ENCODE measurements at regions not wholly inside any gene's neighbourhood (a gene's known extent, or its start where the extent isn't known, plus 50 kb on each side); places are given as distances from the start of the nearest gene placed in this dataset.

GRCh38 chr13:50144246-50145160, 129.3 kb downstream of the KCNRG start:
- TF ChIP-seq EZH2 (IDR thresholded peaks at IDR 0.05; ENCODE audit: low read length, missing control alignments) = no peak
- Histone ChIP-seq H3K9ac (ENCODE audit: insufficient read depth, low read length) (no peak overlapping the region), H3K4me1 (ENCODE audit: control insufficient read depth, extremely low read depth, insufficient read depth, low read length) (peaks cover 6% of the 10 kb centered on the region), H2AFZ (ENCODE audit: low read length) (no peak overlapping the region), H3K36me3 (ENCODE audit: control insufficient read depth, insufficient read depth, low read length) (no peaks in the 10 kb centered on the region), H4K20me1 (ENCODE audit: control insufficient read depth, extremely low read depth, insufficient read depth, low read length) (no peaks in the 10 kb centered on the region), H3K4me3 (replicated peaks in 1 of 4; ENCODE audit: control extremely low read depth in 1 of 4, insufficient read depth in 1 of 4, low read depth in 3 of 4, low read length in 4 of 4) (no peak overlapping the region), H3K79me2 (ENCODE audit: control insufficient read depth, insufficient read depth, low read length) (no peaks in the 10 kb centered on the region), H3K9me3 (ENCODE audit: control insufficient read depth, insufficient read depth, low read depth, low read length) (no peaks in the 10 kb centered on the region), H3K27ac (ENCODE audit: insufficient read depth, low read length) (no peak overlapping the region), H3K27me3 (ENCODE audit: control insufficient read depth, insufficient read depth, low read length) (no peaks in the 10 kb centered on the region), H3K4me2 (ENCODE audit: extremely low read depth, insufficient read depth, low read length) (no peak overlapping the region)
- no peak for DNase-seq (ENCODE audit: low read depth in 2 of 2)

- Histone ChIP-seq H2AFZ (ENCODE audit: low read length) (no peak overlapping the region), H3K4me3 (replicated peaks in 1 of 4; ENCODE audit: control extremely low read depth in 1 of 4, insufficient read depth in 1 of 4, low read depth in 3 of 4, low read length in 4 of 4) (no peak overlapping the region), H3K27ac (ENCODE audit: insufficient read depth, low read length) (no peak overlapping the region), H4K20me1 (ENCODE audit: control insufficient read depth, extremely low read depth, insufficient read depth, low read length) (no peaks in the 10 kb centered on the region), H3K27me3 (ENCODE audit: control insufficient read depth, insufficient read depth, low read length) (no peaks in the 10 kb centered on the region), H3K4me2 (ENCODE audit: extremely low read depth, insufficient read depth, low read length) (no peak overlapping the region), H3K4me1 (ENCODE audit: control insufficient read depth, extremely low read depth, insufficient read depth, low read length) (no peaks in the 10 kb centered on the region), H3K9me3 (ENCODE audit: control insufficient read depth, insufficient read depth, low read depth, low read length) (no peaks in the 10 kb centered on the region), H3K36me3 (ENCODE audit: control insufficient read depth, insufficient read depth, low read length) (no peaks in the 10 kb centered on the region), H3K9ac (ENCODE audit: insufficient read depth, low read length) (no peak overlapping the region), H3K79me2 (ENCODE audit: control insufficient read depth, insufficient read depth, low read length) (no peaks in the 10 kb centered on the region)
- no peak for DNase-seq (ENCODE audit: low read depth in 2 of 2)
- TF ChIP-seq CTCF (conservative IDR thresholded peaks at IDR 0.05 in 1 of 2, IDR thresholded peaks at IDR 0.05 in 1 of 2; ENCODE audit: low read depth in 1 of 2, low read length in 2 of 2) (no peak), EZH2 (IDR thresholded peaks at IDR 0.05; ENCODE audit: low read length, missing control alignments) (no peak)
Observed at GRCh38 chr13:50149214-50149613, 134.0 kb downstream of the KCNRG start.

- Histone ChIP-seq H3K4me3 (replicated peaks in 1 of 4; ENCODE audit: control extremely low read depth in 1 of 4, insufficient read depth in 1 of 4, low read depth in 3 of 4, low read length in 4 of 4) (no peak overlapping the region), H3K27ac (ENCODE audit: insufficient read depth, low read length) (no peak overlapping the region), H3K27me3 (ENCODE audit: control insufficient read depth, insufficient read depth, low read length) (no peaks in the 10 kb centered on the region), H2AFZ (ENCODE audit: low read length) (no peak overlapping the region), H4K20me1 (ENCODE audit: control insufficient read depth, extremely low read depth, insufficient read depth, low read length) (no peaks in the 10 kb centered on the region), H3K4me1 (ENCODE audit: control insufficient read depth, extremely low read depth, insufficient read depth, low read length) (no peaks in the 10 kb centered on the region), H3K4me2 (ENCODE audit: extremely low read depth, insufficient read depth, low read length) (no peak overlapping the region), H3K9ac (ENCODE audit: insufficient read depth, low read length) (no peak overlapping the region), H3K79me2 (ENCODE audit: control insufficient read depth, insufficient read depth, low read length) (no peaks in the 10 kb centered on the region), H3K9me3 (ENCODE audit: control insufficient read depth, insufficient read depth, low read depth, low read length) (no peaks in the 10 kb centered on the region), H3K36me3 (ENCODE audit: control insufficient read depth, insufficient read depth, low read length) (no peaks in the 10 kb centered on the region)
- no peak for DNase-seq (ENCODE audit: low read depth in 2 of 2)
- no peak for TF ChIP-seq EZH2 (IDR thresholded peaks at IDR 0.05; ENCODE audit: low read length, missing control alignments)
- TF ChIP-seq CTCF (conservative IDR thresholded peaks at IDR 0.05 in 1 of 2, IDR thresholded peaks at IDR 0.05 in 1 of 2; ENCODE audit: low read depth in 1 of 2, low read length in 2 of 2) = no peak
Observed at GRCh38 chr13:50149932-50150331, 134.7 kb downstream of the KCNRG start.

Measured in fibroblast of lung (primary cell).